HPDE6-E6E7 (cell line): ENCODE measurements at regions not wholly inside any gene's neighbourhood (a gene's known extent, or its start where the extent isn't known, plus 50 kb on each side); places are given as distances from the start of the nearest gene placed in this dataset.

ENCODE experiments used
- DNase-seq: peaks from one replicate; pipeline ENCODE4 v3.0.0; 2011; ENCODE audit warnings: missing footprints; ENCODE audit errors: extremely low spot score

DNA sequence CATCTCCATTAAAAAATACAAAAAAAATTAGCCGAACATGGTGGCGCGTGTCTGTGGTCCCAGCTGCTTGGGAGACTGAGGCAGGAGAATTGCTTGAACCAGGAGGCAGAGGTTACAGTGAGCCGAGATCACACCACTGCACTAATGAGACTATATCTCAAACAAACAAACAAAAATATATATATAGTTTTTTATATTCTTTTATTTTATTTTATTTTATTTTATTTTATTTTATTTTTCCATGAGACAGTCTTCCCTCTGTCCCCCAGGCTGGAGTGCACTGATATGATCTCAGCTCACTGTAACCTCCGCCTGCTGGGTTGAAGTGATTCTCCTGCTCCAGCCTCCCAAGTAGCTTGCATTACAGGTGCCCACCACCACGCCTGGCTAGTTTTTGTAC lies 79.5 kb downstream of the IRF2BPL start:
- no peak for DNase-seq

DNA sequence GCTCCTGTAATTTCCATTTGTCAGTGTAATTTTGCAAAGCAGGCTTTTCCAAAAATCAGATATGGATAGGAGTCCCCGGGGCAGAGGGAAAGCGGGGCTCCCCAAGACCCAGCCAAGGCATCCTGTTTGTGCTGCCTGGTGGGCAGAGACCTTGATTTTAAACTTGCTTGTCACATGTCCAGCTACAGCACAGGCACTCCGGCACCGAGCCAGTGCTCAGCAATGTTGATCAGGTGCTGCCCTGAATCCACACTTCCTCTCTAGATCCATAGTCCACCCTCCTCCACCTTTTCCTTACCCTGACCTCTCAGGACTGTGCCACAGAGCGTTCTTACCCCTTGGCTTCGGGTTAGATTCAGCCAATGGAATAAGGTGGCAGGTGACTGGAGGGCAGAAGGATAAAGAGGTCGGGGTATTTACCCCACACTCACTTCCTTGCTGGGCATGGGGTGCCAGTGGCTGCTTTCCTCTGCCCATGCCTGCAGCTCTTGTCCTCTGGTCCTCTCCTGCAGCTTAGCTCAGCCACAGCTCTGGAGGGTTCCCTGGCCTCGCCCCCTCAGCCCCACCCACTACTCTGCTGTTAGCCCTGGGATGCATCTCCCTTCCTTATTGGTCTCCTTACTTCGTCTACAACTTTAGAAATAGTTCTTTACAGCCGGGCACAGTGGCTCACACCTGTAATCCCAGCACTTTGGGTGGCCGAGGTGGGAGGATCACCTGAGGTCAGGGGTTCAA lies 80.1 kb downstream of the IRF2BPL start:
- DNase-seq: no peak

DNA sequence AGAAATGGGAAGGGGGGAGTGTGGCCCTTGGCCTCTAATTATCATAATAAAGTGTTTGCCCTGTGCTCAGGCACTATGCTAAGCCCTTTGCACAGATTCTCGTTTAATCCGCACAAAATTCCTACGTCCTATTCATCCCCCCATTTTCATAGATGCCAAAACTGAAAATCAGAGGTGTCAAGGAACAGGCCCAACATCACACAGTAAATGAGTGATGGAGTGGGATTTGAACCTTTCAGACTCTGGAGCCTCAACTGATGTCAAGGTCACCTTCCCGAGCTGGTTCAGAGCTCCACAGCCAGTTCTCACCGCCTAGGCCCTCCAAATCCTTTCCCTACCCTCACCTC lies 80.7 kb downstream of the IRF2BPL start:
- no peak for DNase-seq

DNA sequence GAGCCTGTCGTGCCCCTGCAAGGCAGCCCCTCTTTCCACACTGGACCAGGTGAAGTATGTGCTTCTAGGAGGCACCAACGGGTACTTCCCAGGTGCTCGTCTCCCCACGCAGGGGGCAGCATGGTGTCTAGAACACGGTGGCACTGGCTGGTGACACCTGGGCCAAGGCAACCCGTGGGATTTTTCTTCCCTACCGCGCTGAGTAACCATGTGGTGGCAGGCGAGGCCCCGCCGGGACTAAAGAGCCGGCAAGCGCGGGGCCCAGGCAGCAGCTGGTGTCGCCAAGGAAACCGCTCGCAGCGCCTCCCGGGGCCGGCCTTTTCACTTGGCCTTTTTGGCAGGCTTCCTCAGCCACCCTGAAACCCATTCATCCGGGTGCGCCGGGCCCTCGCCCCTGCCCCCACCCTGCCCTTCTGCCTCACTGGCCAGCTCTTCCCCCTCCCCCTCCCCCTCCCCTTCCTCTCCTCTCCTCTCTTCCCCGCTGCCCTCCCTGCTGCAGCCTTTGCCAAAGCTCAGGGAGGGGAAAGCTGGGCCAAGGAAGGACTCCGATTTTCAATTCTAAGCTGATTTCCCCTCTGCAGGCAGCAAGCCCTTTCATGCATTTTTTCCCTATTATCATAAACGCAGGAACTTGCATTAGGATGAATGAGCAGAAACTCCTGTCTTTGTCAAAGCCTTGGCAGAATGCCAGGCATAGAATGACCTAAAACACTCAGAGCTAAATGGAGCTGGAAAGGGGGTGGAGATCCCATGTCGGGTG lies 81.2 kb downstream of the IRF2BPL start:
- DNase-seq: peak; percentile 83

DNA sequence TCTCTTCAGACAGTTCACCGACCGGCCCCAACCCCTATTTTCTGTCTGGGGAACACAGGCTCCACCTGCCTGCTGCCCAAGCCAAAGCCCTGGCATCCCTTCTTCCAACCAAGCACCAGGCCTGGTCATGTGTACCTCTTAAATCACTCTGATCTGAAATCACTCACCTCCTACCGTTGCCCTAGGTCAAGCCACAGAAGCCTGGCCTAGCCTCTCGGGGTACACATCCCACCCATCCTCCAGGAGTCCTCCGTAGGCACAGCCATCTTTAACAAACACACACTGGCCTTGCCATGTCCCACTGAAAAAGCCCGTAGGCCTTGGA lies 81.8 kb downstream of the IRF2BPL start:
- DNase-seq: no peak

DNA sequence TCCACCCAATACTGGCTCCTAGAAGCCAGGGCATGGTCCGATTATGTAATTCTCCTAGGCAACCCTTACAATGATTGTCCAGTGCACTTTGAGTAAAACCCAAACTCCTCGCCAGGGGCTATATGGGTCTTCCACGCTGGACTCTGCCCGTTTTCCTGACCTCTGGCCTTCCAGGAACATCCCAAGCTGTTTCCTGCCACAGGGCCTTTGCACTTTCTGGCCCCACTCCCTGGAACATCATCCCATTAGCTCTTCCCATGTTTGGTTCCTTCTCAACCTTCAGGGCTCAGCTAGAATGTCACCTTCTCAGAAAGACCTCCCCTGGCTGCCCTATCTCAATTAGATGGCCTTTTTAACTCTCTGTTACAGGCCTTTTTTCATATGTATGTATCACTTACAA lies 85.4 kb downstream of the IRF2BPL start:
- DNase-seq: no peak

DNA sequence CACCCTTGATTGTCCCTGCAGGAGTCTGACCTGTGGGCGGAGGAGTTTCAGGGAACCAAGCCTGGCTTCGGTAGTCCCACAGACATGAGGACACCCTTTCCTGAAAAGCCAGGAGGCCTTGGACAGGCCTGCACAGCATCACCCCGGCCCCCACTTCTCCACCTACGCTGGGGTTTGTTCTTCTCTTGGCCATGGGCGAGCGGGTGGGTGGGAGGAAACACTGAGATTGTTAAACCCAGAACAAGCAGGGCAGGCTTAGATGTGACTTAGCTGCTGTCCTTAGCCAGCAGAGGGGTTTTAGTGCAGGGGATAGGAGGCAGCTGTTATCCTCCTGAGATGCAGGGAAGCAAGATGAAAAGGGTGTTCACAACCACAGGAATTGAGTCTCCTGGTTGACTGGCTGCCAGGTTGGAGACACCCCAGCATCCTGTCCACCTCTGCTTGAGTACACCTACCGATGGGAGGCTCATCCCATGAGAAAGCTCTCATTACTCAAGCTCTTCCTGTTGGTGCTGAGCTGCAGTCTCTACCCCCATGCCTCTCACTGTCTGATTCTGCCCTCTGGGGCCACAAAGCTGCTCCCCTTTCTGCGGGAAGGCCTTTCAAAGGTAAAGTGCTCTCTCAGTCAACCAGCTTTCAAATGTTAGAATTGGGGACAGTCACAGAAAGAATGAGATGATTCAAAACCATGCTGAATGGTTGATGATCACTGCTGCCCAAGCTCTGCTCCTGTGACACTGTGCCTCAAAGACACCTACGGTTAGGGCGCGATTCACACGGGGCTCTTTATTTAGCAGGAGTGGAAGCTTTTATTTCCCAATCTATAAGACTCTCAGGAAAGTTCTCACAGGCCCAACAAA lies 86.3 kb downstream of the IRF2BPL start:
- no peak for DNase-seq

DNA sequence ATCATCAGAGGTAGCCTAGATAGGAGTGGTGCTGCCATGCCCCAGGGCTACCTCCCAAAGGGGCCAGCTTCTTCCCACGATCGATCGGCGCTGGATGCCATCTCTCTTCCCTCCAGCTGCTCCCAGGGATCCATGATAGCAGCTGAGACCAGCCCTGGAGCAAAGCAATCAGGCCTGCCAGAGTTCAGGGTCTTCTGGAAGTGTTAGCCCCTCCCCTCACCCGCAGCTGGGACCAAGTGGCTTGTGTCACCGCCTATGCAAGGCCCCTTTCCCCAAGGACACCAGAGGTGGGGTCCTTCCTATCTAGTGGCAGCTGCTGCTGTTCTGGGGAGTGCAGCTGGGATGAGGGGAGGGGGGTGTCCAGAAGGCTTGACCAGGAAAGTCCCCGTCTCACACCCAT lies 87.0 kb downstream of the IRF2BPL start:
- DNase-seq: no peak

DNA sequence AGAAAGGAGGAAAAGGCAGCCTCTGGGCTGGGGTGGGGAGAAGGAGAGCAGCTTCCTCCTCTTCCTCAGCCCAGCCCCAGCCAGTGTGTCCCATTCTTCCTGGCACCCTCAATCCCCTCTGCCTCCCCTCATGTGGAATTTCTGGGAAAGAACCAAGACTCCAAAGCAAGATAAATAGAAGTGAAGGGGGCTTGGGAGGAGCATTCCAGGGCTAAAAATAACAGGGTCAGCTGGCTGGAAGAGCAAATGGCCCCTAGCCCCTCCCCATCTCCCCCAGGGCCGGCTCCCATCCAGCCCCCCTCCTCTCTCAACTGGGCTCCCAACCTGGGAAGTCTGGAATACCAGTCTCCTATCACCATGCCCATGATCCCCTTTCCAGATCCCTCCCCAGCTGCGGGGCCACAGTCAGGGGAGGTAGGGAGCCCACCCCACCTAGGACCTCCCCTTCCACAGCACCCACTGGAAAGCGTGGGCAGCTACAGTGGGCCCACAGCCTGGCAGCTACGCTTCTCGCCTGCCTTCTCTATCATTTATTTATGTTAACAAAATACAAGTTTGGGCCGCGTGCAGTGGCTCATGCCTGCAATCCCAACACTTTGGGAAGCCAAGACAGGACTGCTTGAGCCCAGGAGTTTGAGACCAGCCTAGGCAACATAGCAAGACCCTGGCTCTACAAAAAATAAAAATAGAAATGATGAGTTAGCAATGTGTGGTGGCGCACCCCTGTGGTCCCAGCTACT lies 88.3 kb downstream of the IRF2BPL start:
- DNase-seq: no peak

DNA sequence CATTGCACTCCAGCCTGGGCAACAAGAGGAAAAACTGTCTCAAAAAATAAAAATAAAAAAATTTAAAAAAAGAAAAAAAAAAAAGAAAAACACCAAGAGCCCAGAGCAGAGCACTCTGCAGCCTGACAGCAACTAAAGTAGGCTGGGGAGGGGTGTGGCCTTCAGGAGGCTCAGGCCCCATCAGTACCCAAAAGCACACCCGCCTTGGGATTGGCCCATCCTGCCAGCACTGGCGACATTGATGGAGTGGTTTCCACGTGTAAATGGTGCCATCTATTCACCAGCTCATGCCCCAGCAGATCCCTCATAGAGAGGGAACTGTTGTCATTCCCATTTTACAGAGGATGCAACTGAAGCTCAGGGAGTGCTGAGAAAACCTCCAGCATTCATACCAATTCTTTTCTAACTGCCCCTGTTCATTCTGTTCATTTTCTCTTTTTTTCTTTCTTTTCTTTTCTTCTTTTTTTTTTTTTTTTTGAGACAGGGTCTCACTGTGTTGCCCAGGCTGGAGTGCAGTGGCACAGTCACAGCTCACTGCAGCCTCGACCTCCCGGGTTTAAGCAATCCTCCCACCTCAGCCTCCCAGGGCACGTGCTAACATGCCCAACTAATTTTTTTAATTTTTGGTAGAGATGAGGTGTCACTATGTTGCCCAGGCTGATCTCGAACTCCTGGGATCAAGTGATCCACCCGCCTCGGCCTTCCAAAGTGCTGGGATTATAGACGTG lies 89.3 kb downstream of the IRF2BPL start:
- no peak for DNase-seq

DNA sequence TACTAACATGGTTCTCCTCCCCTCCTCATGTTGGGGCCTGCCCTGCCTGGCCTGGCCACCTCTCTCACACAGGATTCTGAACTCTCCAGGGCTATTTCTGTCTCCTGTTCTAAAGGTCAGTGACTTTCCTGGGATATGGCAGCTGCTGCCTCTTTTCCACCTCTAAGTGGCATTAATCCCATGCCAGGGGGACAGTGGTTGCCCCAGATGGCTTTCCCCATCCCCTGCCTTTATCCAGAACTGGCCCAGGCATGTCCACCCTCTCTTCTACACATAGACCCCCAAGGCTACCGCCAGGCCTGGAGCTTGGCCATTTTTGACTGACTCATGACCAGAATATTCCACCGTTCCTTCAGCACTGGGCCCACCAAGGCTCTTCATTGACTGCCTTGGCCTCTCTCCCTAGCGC lies 90.4 kb downstream of the IRF2BPL start:
- no peak for DNase-seq

DNA sequence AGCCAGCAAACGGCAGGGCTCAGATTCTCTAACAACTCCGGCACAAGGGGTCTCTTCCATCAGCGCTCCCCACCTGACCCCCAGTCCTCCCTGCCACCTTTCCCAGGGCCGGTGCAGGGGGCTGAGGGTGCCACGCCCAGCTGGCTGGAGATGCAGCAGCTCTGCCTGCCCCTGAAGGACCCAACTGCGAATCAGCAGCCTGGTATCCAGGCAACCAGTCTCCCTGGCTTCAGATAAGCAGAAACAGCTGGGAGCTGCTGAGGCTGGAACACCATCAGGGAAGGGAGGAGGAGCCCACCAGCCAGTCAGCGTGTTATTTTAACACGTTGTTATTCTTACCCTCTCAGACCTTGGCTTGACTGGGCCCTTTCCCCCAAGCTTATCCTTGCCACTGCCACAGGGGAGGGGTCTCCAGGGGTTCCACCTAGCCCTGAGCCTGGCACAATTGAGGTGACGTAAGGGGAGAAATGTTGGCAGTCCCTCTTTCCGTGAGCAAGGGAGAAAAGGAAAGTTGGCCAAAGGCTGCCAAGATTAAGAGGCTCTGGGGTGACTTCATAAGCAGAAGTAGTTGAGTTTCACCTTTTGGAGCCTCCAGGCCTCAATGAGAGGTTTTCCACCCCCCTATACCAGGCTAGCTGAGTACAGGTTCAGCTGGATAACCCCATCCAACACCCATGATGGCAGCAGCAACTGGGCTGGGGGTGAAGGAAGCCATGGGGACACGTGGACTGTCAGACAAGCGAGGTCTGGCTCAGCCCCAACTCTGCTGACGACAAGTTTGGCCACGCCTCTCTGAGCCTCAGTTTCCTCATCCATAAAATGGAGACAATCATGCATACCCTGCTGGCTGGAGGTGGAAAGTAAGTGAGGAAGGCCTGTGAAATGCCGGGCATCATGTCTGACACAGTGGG lies 91.1 kb downstream of the IRF2BPL start:
- no peak for DNase-seq

DNA sequence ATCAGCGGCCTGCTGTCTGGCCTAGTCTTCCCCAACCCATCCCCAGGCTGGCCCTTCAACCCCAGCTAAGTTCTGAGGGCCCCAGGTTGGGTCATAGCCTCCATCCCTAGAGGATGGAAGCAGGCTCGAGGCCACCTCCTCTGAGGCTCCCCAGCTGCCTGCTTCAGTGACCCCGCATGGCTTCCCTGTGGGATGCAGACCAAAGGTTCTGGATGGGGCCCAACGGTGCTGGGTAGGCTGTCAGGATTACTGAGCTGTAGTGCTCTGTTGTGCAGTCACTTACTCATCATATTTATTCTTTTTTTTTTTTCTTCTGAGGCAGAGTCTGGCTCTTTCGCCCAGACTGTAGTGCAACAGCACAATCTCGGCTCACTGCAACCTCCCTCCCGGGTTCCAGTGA lies 92.0 kb downstream of the IRF2BPL start:
- DNase-seq: no peak

DNA sequence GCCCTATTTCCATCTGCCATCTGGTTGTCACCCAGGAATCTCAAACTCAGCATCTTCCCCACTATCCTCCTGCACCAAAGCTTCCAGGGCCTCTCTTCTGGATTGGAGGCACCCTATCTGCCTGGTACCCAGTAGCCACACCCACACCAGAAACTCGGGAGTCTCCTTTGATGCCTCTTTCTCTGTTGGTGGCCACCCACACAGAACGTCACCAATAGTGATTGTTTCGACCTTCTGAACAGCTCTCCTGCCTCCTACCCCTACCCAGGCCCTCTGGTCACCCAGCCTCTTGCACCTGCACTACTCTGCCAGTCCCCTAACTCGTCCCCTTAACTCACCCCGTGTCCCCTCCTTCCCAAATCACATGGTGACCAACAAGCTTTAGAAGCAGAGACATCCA lies 95.0 kb downstream of the IRF2BPL start:
- DNase-seq: no peak

DNA sequence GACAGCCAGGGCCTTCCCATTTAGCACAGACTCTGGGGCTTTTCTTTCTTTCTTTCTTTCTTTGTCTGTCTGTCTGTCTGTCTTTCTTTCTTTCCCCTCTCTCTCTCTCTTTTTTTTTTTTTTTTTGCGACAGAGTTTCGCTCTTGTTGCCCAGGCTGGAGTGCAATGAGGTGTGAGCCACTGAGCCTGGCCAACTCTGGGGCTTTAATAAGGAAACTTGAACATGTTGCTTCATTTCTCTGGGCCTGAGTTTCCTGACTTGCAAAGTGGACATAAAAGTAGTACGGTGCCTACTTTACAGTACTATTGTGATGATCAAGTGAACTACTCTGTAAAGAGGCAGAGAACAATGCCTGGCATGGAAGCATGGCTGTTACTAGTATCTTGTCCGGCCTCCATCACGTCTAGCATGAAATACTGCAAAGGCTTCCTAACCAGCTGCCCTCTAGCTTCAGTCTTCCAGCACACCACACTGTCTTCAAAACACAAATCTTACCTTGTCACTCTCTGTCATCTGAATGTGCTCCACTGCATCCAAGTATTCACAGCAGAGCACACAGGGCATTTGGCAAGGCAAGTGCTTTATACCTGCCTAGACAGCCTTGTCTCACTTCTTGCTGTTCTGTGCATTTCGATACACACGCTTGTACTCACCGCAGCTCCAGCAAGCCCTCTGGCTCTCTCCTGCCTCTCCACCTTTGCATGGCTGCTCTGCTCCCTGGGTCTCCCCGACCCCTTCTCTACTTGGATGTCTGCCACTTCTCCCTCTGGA lies 96.7 kb downstream of the IRF2BPL start:
- no peak for DNase-seq

DNA sequence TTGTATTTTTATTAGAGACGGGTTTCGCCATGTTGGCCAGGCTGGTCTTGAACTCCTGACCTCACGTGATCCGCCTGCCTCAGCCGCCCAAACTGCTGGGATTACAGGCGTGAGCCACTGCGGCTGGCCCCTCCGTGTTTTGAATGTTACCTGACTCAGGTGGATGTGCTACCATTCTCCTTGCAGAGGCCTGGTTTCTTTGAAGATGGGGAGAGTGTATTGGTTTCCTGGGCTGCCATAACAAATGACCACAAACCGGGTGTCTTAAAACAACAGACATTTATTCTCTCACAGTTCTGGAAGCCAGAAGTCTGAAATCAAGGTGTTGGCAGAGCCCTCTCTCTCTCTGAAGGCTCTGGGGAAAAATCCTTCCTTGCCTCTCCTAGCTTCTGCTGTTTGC lies 98.0 kb downstream of the IRF2BPL start:
- no peak for DNase-seq

DNA sequence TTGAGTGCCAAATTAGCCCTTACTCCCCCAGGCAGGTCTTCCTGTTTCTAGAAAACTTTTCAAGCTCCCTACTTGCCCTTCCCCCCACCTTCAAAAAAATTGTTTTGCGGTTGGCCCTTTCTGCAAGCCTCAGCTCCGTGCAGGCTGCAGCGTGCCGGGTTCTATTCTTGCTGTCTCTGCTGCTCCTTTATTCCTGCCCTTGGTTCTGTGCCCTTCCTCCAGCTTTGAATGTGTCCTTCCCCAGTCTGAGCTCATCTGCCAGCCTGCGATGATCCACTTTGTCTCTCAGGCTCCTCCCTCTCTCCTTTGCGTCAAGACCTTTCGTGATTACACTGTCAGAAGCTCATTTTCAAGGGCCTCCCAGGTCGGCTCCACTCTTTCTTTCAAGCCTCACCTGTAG lies 98.6 kb downstream of the IRF2BPL start:
- DNase-seq: no peak

DNA sequence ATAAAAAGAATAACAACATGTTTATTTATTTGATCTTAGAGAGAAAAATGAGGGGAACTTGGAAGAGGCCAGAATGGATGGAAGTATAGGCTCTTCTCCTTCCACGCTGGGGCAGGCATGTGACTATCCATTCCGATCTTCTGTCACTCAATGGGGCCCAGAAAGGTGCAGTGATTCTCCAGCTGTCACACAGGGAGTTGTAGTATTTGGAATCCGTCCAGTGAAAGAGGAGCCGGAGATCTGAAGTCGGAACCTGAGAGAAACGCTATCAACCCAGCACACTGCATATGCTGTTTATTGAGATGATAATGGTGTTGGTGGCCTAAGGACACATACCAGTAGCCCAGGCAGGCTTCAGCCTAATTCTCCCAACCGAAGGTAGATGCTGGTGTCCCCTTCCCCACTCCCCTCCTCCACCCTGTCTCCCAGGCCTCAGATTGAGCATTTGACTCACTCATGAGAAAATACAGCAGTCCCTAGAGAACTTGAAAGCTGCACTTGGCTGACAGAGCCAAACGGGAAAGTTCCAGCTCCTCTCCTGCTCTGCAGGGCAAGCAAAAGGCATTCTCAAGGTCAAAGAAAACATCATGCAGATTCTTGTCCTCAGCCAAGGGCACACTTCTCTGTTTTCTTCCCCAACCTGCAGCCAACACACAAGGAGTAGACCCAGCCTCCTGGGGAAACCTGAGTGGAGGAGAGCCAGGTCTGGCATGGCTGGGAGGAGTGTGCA lies 100.4 kb downstream of the IRF2BPL start:
- DNase-seq: no peak
